ENCODE measurements at regions not wholly inside any gene's neighbourhood (a gene's known extent, or its start where the extent isn't known, plus 50 kb on each side); places are given as distances from the start of the nearest gene placed in this dataset.

GRCh38 chr6:132228894-132229293 lies 172.4 kb downstream of the MOXD1 start:
- TF ChIP-seq POLR2A (IDR thresholded peaks at IDR 0.05; ENCODE audit: low read depth, low read length) = no peak
- no peak for TF ChIP-seq SPI1 (IDR thresholded peaks at IDR 0.05; ENCODE audit: low read depth, low read length)
- no peak for TF ChIP-seq POLR2AphosphoS5 (IDR thresholded peaks at IDR 0.05; ENCODE audit: low read depth, low read length)
- TF ChIP-seq TAF1 (IDR thresholded peaks at IDR 0.05; ENCODE audit: low read depth, low read length) = no peak
- no peak for TF ChIP-seq POU2F2 (IDR thresholded peaks at IDR 0.05; ENCODE audit: low read depth, low read length)
